ENCODE measurements at regions not wholly inside any gene's neighbourhood (a gene's known extent, or its start where the extent isn't known, plus 50 kb on each side); places are given as distances from the start of the nearest gene placed in this dataset.
A peak's percentile ranks its signal among the peaks of the same experiment; 100 is the strongest.

DNA sequence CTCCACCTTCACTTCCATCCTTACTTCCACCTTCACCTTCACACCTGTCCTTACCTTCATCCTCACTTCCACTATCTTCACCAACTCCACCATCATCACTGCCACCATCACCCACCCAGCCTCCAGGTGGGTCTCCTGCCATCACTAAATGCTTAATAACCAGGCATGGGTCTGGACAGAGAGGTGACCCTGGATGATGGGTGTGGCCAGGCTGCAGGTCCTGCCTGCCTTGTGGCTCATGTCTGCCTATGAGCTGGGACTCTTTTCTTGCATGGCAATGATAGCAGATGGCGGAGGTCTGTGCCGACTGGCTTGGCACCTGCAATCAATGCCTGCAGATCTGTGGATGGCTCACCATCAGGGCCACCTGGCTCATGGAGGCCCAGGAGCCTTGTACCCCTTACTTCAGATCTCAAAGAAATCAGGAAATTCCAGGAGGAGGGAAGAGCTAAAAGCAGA, 60.1 kb upstream of the ELN start:
- ChIA-PET CTCF (ENCODE audit: low intra/inter-chr PET ratio, low total read pairs) (no interaction called here), POLR2A (interaction anchor here (0.6 kb wide), 1 partner anchor 11 kb away, joined by 3 read pairs; no protein-coding TSS in a partner anchor)
- no TSS peak for BruUV-seq (replicated peaks)
- Histone ChIP-seq H3K9me3 (ENCODE audit: low read length) (peaks cover 14% of the 10 kb centered on the region), H4K20me1 (ENCODE audit: insufficient read depth, low read length) (no peaks in the 10 kb centered on the region), H3K4me1 (ENCODE audit: insufficient read depth, low read length) (no peaks in the 10 kb centered on the region), H3K9ac (ENCODE audit: insufficient read depth, low read depth, low read length) (no peak overlapping the region), H3K4me3 (replicated peaks in 1 of 3; ENCODE audit: insufficient read depth in 1 of 3, low read depth in 2 of 3, low read length in 3 of 3) (no peak overlapping the region), H3K36me3 (replicated peaks in 1 of 2; ENCODE audit: control insufficient read depth in 1 of 2, insufficient read depth in 2 of 2, low read length in 2 of 2) (no peaks in the 10 kb centered on the region), H3K27me3 (ENCODE audit: control insufficient read depth in 1 of 2, insufficient read depth in 2 of 2, low read length in 2 of 2) (no peaks in the 10 kb centered on the region), H3K27ac (ENCODE audit: extremely low read length, insufficient read depth, low read length) (no peak overlapping the region), H3K4me2 (ENCODE audit: low read depth, low read length) (no peak overlapping the region), H2AFZ (ENCODE audit: low read length) (no peak overlapping the region), H3K79me2 (ENCODE audit: insufficient read depth, low read length) (no peaks in the 10 kb centered on the region)
- no peak for DNase-seq (ENCODE audit: low spot score)
- intact Hi-C loops (cut with micrococcal nuclease; ENCODE audit: unreplicated experiment) (no loop called here), in situ Hi-C loops (cut with HindIII; ENCODE audit: extremely low pct_ligation_motif_present, low pct_unique_long_range_greater_than_20kb) (no loop called here)
- TF ChIP-seq ZNF629 (CRISPR knock-in tag; conservative IDR thresholded peaks at IDR 0.05) (no peak), ZKSCAN5 (CRISPR knock-in tag; IDR thresholded peaks at IDR 0.05) (peak; percentile 70; the same call in 1 of the 2 replicates), ZNF251 (CRISPR knock-in tag; IDR thresholded peaks at IDR 0.05) (no peak)
- 67% methylated on average over 2 of the region's 2 CpGs for WGBS (ENCODE audit: low lambda C conversion rate)
- no peak for ATAC-seq
- FAIRE-seq: no peak

DNA sequence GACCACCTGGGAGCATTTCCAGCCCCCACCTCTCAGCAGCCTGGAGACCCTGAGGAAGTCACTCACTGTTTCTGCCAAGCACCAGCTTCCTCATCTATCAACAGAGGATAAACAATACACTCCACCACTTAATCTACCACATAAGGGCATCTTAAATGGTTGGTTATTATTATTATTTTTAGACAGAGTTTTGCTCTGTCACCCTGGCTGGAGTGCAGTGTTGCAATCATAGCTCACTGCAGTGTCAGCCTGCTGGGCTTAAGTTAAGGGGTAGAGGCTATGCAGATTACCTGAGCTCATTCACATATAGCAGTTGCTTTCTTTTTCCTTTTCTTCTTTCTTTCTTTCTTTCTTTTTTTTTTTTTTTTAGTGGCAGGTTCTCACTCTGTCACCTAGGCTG, 59.5 kb upstream of the ELN start:
- Histone ChIP-seq H3K4me1 (ENCODE audit: insufficient read depth, low read length) (no peaks in the 10 kb centered on the region), H3K4me3 (replicated peaks in 1 of 3; ENCODE audit: insufficient read depth in 1 of 3, low read depth in 2 of 3, low read length in 3 of 3) (no peak overlapping the region), H3K36me3 (replicated peaks in 1 of 2; ENCODE audit: control insufficient read depth in 1 of 2, insufficient read depth in 2 of 2, low read length in 2 of 2) (no peaks in the 10 kb centered on the region), H3K9me3 (ENCODE audit: low read length) (peaks cover 8% of the 10 kb centered on the region), H3K27me3 (ENCODE audit: control insufficient read depth in 1 of 2, insufficient read depth in 2 of 2, low read length in 2 of 2) (no peaks in the 10 kb centered on the region), H3K79me2 (ENCODE audit: insufficient read depth, low read length) (no peaks in the 10 kb centered on the region), H3K4me2 (ENCODE audit: low read depth, low read length) (no peak overlapping the region), H2AFZ (ENCODE audit: low read length) (no peak overlapping the region), H3K9ac (ENCODE audit: insufficient read depth, low read depth, low read length) (no peak overlapping the region), H3K27ac (ENCODE audit: extremely low read length, insufficient read depth, low read length) (no peak overlapping the region), H4K20me1 (ENCODE audit: insufficient read depth, low read length) (no peaks in the 10 kb centered on the region)
- FAIRE-seq: no peak
- no peak for ATAC-seq
- ChIA-PET POLR2A (no interaction called here), CTCF (ENCODE audit: low intra/inter-chr PET ratio, low total read pairs) (no interaction called here)
- BruUV-seq (replicated peaks): no TSS peak
- DNase-seq (ENCODE audit: low spot score): no peak
- in situ Hi-C loops (cut with HindIII; ENCODE audit: extremely low pct_ligation_motif_present, low pct_unique_long_range_greater_than_20kb): no loop called here
- intact Hi-C loops (cut with micrococcal nuclease; ENCODE audit: unreplicated experiment): no loop called here
- TF ChIP-seq ELF3 (CRISPR knock-in tag; IDR thresholded peaks at IDR 0.05) (no peak), NFYC (CRISPR knock-in tag; IDR thresholded peaks at IDR 0.05) (no peak), TEAD3 (CRISPR knock-in tag; optimal IDR thresholded peaks at IDR 0.05; ENCODE audit: borderline replicate concordance) (no peak), TCF12 (IDR thresholded peaks at IDR 0.05) (no peak), TCF12 (CRISPR knock-in tag; IDR thresholded peaks at IDR 0.05) (no peak), IRX3 (CRISPR knock-in tag; IDR thresholded peaks at IDR 0.05; ENCODE audit: borderline replicate concordance, low read depth) (no peak), TBP (CRISPR knock-in tag; IDR thresholded peaks at IDR 0.05) (no peak), ZNF556 (CRISPR knock-in tag; IDR thresholded peaks at IDR 0.05; ENCODE audit: borderline replicate concordance) (no peak)
- TF ChIP-seq, protein P1, sequence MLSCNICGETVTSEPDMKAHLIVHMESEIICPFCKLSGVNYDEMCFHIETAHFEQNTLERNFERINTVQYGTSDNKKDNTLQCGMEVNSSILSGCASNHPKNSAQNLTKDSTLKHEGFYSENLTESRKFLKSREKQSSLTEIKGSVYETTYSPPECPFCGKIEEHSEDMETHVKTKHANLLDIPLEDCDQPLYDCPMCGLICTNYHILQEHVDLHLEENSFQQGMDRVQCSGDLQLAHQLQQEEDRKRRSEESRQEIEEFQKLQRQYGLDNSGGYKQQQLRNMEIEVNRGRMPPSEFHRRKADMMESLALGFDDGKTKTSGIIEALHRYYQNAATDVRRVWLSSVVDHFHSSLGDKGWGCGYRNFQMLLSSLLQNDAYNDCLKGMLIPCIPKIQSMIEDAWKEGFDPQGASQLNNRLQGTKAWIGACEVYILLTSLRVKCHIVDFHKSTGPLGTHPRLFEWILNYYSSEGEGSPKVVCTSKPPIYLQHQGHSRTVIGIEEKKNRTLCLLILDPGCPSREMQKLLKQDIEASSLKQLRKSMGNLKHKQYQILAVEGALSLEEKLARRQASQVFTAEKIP (CRISPR knock-in tag; IDR thresholded peaks at IDR 0.05; ENCODE audit: borderline replicate concordance): no peak
- TF ChIP-seq, protein P2, sequence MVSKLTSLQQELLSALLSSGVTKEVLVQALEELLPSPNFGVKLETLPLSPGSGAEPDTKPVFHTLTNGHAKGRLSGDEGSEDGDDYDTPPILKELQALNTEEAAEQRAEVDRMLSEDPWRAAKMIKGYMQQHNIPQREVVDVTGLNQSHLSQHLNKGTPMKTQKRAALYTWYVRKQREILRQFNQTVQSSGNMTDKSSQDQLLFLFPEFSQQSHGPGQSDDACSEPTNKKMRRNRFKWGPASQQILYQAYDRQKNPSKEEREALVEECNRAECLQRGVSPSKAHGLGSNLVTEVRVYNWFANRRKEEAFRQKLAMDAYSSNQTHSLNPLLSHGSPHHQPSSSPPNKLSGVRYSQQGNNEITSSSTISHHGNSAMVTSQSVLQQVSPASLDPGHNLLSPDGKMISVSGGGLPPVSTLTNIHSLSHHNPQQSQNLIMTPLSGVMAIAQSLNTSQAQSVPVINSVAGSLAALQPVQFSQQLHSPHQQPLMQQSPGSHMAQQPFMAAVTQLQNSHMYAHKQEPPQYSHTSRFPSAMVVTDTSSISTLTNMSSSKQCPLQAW (CRISPR knock-in tag; IDR thresholded peaks at IDR 0.05): no peak
- TF ChIP-seq, protein P3, sequence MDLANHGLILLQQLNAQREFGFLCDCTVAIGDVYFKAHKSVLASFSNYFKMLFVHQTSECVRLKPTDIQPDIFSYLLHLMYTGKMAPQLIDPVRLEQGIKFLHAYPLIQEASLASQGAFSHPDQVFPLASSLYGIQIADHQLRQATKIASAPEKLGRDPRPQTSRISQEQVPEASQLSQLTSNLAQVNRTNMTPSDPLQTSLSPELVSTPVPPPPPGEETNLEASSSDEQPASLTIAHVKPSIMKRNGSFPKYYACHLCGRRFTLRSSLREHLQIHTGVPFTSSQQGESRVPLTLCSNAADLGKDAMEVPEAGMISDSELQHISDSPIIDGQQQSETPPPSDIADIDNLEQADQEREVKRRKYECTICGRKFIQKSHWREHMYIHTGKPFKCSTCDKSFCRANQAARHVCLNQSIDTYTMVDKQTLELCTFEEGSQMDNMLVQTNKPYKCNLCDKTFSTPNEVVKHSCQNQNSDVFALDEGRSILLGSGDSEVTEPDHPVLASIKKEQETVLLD (CRISPR knock-in tag; IDR thresholded peaks at IDR 0.05; ENCODE audit: low read depth): no peak

All from HepG2 (cell line).